ENCODE measurements at regions not wholly inside any gene's neighbourhood (a gene's known extent, or its start where the extent isn't known, plus 50 kb on each side); places are given as distances from the start of the nearest gene placed in this dataset.

GRCh38 chrX:128928636-128929035 is 594.7 kb downstream of the SMARCA1 start:
- DNase-seq (ENCODE audit: low read depth) = no peak
- H3K4me3 ChIP-seq (ENCODE audit: control insufficient read depth, low read depth, low read length) = no peak overlapping the region
- TF ChIP-seq, protein P1, sequence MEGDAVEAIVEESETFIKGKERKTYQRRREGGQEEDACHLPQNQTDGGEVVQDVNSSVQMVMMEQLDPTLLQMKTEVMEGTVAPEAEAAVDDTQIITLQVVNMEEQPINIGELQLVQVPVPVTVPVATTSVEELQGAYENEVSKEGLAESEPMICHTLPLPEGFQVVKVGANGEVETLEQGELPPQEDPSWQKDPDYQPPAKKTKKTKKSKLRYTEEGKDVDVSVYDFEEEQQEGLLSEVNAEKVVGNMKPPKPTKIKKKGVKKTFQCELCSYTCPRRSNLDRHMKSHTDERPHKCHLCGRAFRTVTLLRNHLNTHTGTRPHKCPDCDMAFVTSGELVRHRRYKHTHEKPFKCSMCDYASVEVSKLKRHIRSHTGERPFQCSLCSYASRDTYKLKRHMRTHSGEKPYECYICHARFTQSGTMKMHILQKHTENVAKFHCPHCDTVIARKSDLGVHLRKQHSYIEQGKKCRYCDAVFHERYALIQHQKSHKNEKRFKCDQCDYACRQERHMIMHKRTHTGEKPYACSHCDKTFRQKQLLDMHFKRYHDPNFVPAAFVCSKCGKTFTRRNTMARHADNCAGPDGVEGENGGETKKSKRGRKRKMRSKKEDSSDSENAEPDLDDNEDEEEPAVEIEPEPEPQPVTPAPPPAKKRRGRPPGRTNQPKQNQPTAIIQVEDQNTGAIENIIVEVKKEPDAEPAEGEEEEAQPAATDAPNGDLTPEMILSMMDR (conservative IDR thresholded peaks at IDR 0.05; ENCODE audit: control insufficient read depth, insufficient read depth, low read depth, low read length) = no peak

DNA sequence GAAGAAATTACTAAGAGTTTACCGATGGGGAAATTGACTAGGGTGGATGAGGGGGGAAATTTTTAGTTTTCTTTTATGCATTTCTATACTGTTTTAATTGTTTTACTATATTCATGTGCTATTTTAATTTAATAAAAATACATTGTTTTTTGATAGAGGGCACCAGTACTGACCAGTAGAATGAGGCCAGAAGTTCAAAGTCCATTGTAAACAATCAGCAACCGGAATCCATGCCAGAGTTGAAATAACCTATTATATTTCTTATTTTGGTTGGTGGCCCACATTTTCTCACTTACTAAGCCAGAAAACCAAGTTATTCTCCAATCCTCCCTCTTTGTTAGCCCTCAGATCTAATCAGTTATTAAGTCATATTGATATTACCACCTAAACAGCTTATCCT is 595.9 kb downstream of the SMARCA1 start:
- TF ChIP-seq, protein P1 (conservative IDR thresholded peaks at IDR 0.05; ENCODE audit: control insufficient read depth, insufficient read depth, low read depth, low read length) = no peak
- H3K4me3 ChIP-seq (ENCODE audit: control insufficient read depth, low read depth, low read length) = no peak overlapping the region
- no peak for DNase-seq (ENCODE audit: low read depth)

- no peak overlapping the region for H3K4me3 ChIP-seq (ENCODE audit: control insufficient read depth, low read depth, low read length)
- DNase-seq (ENCODE audit: low read depth) = no peak
These were observed 616.5 kb downstream of the SMARCA1 start for GRCh38 chrX:128906753-128907152.

DNA sequence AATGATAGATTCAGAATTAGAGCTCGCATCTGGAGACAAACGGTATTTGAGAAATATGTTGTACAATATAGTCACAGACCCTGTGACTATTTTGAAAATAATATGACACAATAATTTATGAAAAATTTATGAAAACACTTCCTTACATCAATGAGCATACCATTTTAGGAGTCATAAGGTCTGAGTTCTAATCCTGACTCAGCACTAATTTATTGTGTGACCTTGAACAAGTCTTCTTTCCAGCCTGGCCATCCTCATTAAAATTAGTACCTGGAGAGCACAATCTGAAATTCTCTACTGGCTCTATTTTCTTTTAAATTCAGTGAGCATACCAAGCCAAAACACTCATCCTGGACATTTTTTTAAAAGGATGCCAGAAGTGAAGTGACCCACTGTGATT is 622.3 kb downstream of the SMARCA1 start:
- TF ChIP-seq, protein P1 (conservative IDR thresholded peaks at IDR 0.05; ENCODE audit: control insufficient read depth, insufficient read depth, low read depth, low read length) = no peak
- no peak overlapping the region for H3K4me3 ChIP-seq (ENCODE audit: control insufficient read depth, low read depth, low read length)
- DNase-seq (ENCODE audit: low read depth) = no peak

More at GRCh38 chrX:128906753-128907152, 616.5 kb downstream of the SMARCA1 start:
- TF ChIP-seq, protein P1 (conservative IDR thresholded peaks at IDR 0.05; ENCODE audit: control insufficient read depth, insufficient read depth, low read depth, low read length) = no peak

- DNase-seq (ENCODE audit: low read depth) = no peak
- no peak overlapping the region for H3K4me3 ChIP-seq (ENCODE audit: control insufficient read depth, low read depth, low read length)
- TF ChIP-seq, protein P1 (conservative IDR thresholded peaks at IDR 0.05; ENCODE audit: control insufficient read depth, insufficient read depth, low read depth, low read length) = no peak
These were observed 625.7 kb downstream of the SMARCA1 start for GRCh38 chrX:128897621-128898020.

DNA sequence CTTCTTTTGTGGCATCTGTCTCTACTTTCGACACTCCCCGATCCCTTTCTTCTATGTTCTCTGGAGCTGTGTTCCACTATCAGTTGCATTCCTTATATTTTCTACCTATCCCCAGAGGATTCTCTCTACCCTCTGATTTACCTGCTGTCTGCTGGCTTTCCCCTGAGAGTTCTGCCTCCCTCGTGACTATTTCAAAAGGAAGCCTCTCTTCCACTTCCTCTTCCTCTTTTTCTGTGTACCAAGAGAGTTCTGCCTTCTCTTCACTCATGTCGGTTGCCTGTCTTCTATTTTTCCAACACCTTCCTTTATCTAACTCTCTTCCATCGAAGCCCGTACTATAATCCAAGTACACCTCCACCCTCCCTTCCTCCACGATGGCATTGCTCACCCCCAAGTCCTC is 631.7 kb downstream of the SMARCA1 start:
- no peak for DNase-seq (ENCODE audit: low read depth)
- TF ChIP-seq, protein P1 (conservative IDR thresholded peaks at IDR 0.05; ENCODE audit: control insufficient read depth, insufficient read depth, low read depth, low read length) = no peak
- no peak overlapping the region for H3K4me3 ChIP-seq (ENCODE audit: control insufficient read depth, low read depth, low read length)

- TF ChIP-seq, protein P1 (conservative IDR thresholded peaks at IDR 0.05; ENCODE audit: control insufficient read depth, insufficient read depth, low read depth, low read length) = no peak
- no peak overlapping the region for H3K4me3 ChIP-seq (ENCODE audit: control insufficient read depth, low read depth, low read length)
- DNase-seq (ENCODE audit: low read depth) = no peak
These were observed 638.9 kb downstream of the SMARCA1 start for GRCh38 chrX:128884430-128884829.

All from fibroblast of mammary gland (primary cell).